IMR-90 (cell line): ENCODE measurements at regions not wholly inside any gene's neighbourhood (a gene's known extent, or its start where the extent isn't known, plus 50 kb on each side); places are given as distances from the start of the nearest gene placed in this dataset.

Experiments
- ATAC-seq: fragments of 200-7000 bp; cut with Tn5 transposase; 2 replicates; pipeline ENCODE4 v1.9.1; 2020; ENCODE audit warnings: low read depth, mild to moderate bottlenecking, moderate library complexity
- BruUV-seq: library from RNA; stranded (reverse); fragments of 400-500 nt; replicated peaks from 2 replicates; lab custom pipeline; 2021; lab: Mats Ljungman, UMichigan
- CTCF ChIA-PET: fragments of 300-600 bp; formaldehyde crosslinking; extraction: SDS; loops from one replicate; lab custom pipeline; 2021; ENCODE audit warnings: antibody characterized with exemption; lab: Yijun Ruan, JAX
- POLR2A ChIA-PET: fragments of 300-600 bp; sonication (Branson Sonifier 250); formaldehyde crosslinking; loops from one replicate; lab custom pipeline; 2022; ENCODE audit warnings: antibody characterized with exemption; ENCODE audit not compliant: unreplicated experiment; lab: Charles Lee
- DNase-seq: peaks from one replicate; pipeline ENCODE4 v3.0.0; 2013
- H2AFZ ChIP-seq: replicated peaks from 2 replicates; pipeline ENCODE3; 2013; ENCODE audit warnings: low read length, mild to moderate bottlenecking; ENCODE audit not compliant: poor library complexity
- H2AK5ac ChIP-seq: 2 replicates; pipeline ENCODE4 v1.6.1; 2013; ENCODE audit warnings: low read depth, low read length, inconsistent platforms
- H2AK9ac ChIP-seq: replicated peaks from 2 replicates; pipeline ENCODE3; 2013; ENCODE audit warnings: mild to moderate bottlenecking, low read depth, low read length, moderate library complexity; ENCODE audit not compliant: poor library complexity
- H2BK120ac ChIP-seq: 2 replicates; pipeline ENCODE4 v1.6.1; 2013; ENCODE audit warnings: low read depth, low read length, inconsistent platforms
- H2BK15ac ChIP-seq: 3 replicates; pipeline ENCODE4 v1.6.1; 2013; ENCODE audit warnings: low read depth, low read length, inconsistent platforms
- H2BK20ac ChIP-seq: 2 replicates; pipeline ENCODE4 v1.6.1; 2013; ENCODE audit warnings: low read depth, mild to moderate bottlenecking, inconsistent platforms, low read length, moderate library complexity
- H2BK5ac ChIP-seq: 2 replicates; pipeline ENCODE4 v1.6.1; 2013; ENCODE audit warnings: mild to moderate bottlenecking, low read depth, low read length, inconsistent platforms; ENCODE audit not compliant: poor library complexity, severe bottlenecking
- H3K14ac ChIP-seq: replicated peaks from 2 replicates; pipeline ENCODE4 v1.6.1; 2013; ENCODE audit warnings: low read depth, low read length, inconsistent platforms
- H3K18ac ChIP-seq: 2 replicates; pipeline ENCODE4 v1.6.1; 2013; ENCODE audit warnings: low read depth, low read length, control low read depth
- H3K23ac ChIP-seq: 2 replicates; pipeline ENCODE4 v1.6.1; 2013; ENCODE audit warnings: low read depth, low read length, inconsistent platforms
- H3K27ac ChIP-seq: 2 replicates; pipeline ENCODE4 v1.5.1; 2013; ENCODE audit warnings: mild to moderate bottlenecking, control low read depth, low read length; ENCODE audit not compliant: insufficient read depth
- H3K27me3 ChIP-seq: 2 replicates; pipeline ENCODE4 v1.6.1; 2013; ENCODE audit warnings: low read length; ENCODE audit not compliant: control insufficient read depth, insufficient read depth
- H3K36me3 ChIP-seq: 2 replicates; pipeline ENCODE4 v1.6.1; 2013; ENCODE audit warnings: low read length, mixed read lengths; ENCODE audit not compliant: control insufficient read depth, insufficient read depth
- H3K4ac ChIP-seq: 2 replicates; pipeline ENCODE4 v1.6.1; 2013; ENCODE audit warnings: low read depth, low read length, inconsistent platforms
- H3K4me1 ChIP-seq: 2 replicates; pipeline ENCODE4 v1.6.1; 2013; ENCODE audit warnings: low read length, mixed read lengths; ENCODE audit not compliant: control insufficient read depth, insufficient read depth
- H3K4me2 ChIP-seq: 2 replicates; pipeline ENCODE4 v1.6.1; 2013; ENCODE audit warnings: low read depth, mild to moderate bottlenecking, control low read depth, low read length, moderate library complexity
- H3K4me3 ChIP-seq: 2 replicates; pipeline ENCODE4 v1.5.1; 2013; ENCODE audit warnings: low read depth, mild to moderate bottlenecking, control low read depth, low read length, moderate library complexity; ENCODE audit not compliant: insufficient read depth
- H3K56ac ChIP-seq: 2 replicates; pipeline ENCODE4 v1.6.1; 2013; ENCODE audit warnings: low read length, inconsistent platforms; ENCODE audit not compliant: insufficient read depth; ENCODE audit errors: extremely low read depth
- H3K79me1 ChIP-seq, 2 experiments: 2 replicates each; pipeline ENCODE4 v1.6.1; 2013; ENCODE audit warnings: low read length in 2 of 2, inconsistent platforms in 1 of 2, low read depth in 1 of 2
- H3K9ac ChIP-seq: 2 replicates; pipeline ENCODE4 v1.6.1; 2013; ENCODE audit warnings: low read depth, low read length, control low read depth
- H3K9me1 ChIP-seq: 2 replicates; pipeline ENCODE4 v1.6.1; 2013; ENCODE audit warnings: low read length, inconsistent platforms; ENCODE audit not compliant: insufficient read depth
- H3K9me3 ChIP-seq: 2 replicates; pipeline ENCODE4 v1.6.1; 2013; ENCODE audit warnings: low read length; ENCODE audit not compliant: control insufficient read depth, insufficient read depth
- H4K20me1 ChIP-seq: 2 replicates; pipeline ENCODE4 v1.6.1; 2013; ENCODE audit warnings: low read length, inconsistent platforms; ENCODE audit not compliant: insufficient read depth
- H4K5ac ChIP-seq: 2 replicates; pipeline ENCODE4 v1.6.1; 2013; ENCODE audit warnings: mild to moderate bottlenecking, low read depth, low read length, control low read depth
- H4K8ac ChIP-seq, 2 experiments: 2 replicates each; pipeline ENCODE4 v1.6.1; 2013; ENCODE audit warnings: low read depth in 2 of 2, low read length in 2 of 2, control low read depth in 1 of 2, inconsistent platforms in 1 of 2
- H4K91ac ChIP-seq: 2 replicates; pipeline ENCODE4 v1.6.1; 2013; ENCODE audit warnings: low read depth, low read length, inconsistent platforms; ENCODE audit not compliant: insufficient read depth
- BHLHE40 ChIP-seq: fragments of 150-350 bp; IDR thresholded peaks from 2 replicates; pipeline ENCODE4 v1.6.1; 2016; ENCODE audit warnings: mild to moderate bottlenecking, low read depth, low read length
- CEBPB ChIP-seq: IDR thresholded peaks from 2 replicates; pipeline ENCODE4 v1.6.1; 2012; ENCODE audit warnings: low read depth, low read length, improper control_type of control experiment
- CHD1 ChIP-seq: IDR thresholded peaks from 2 replicates; pipeline ENCODE4 v1.6.1; 2012; ENCODE audit warnings: low read depth, low read length, improper control_type of control experiment
- CTCF ChIP-seq: conservative IDR thresholded peaks from 2 replicates; pipeline ENCODE4 v1.5.1; 2012; ENCODE audit warnings: mild to moderate bottlenecking, low read depth, low read length, improper control_type of control experiment
- ELK1 ChIP-seq: fragments of 150-350 bp; IDR thresholded peaks from 2 replicates; pipeline ENCODE4 v1.6.1; 2016; ENCODE audit warnings: low read depth, mild to moderate bottlenecking, low read length, moderate library complexity, borderline replicate concordance
- MAFK ChIP-seq: IDR thresholded peaks from 2 replicates; pipeline ENCODE4 v1.6.1; 2012; ENCODE audit warnings: low read depth, low read length, improper control_type of control experiment
- MAZ ChIP-seq: IDR thresholded peaks from 2 replicates; pipeline ENCODE4 v1.6.1; 2012; ENCODE audit warnings: low read depth, mild to moderate bottlenecking, low read length, improper control_type of control experiment, moderate library complexity, borderline replicate concordance
- NFE2L2 ChIP-seq: fragments of 150-350 bp; IDR thresholded peaks from 2 replicates; pipeline ENCODE4 v1.6.1; 2016; ENCODE audit warnings: low read depth, mild to moderate bottlenecking, low read length
- POLR2A ChIP-seq: IDR thresholded peaks from 2 replicates; pipeline ENCODE4 v1.6.1; 2012; ENCODE audit warnings: mild to moderate bottlenecking, low read depth, low read length
- RAD21 ChIP-seq: IDR thresholded peaks from 2 replicates; pipeline ENCODE4 v1.6.1; 2012; ENCODE audit warnings: low read length, improper control_type of control experiment
- RCOR1 ChIP-seq: IDR thresholded peaks from 2 replicates; pipeline ENCODE4 v1.6.1; 2012; ENCODE audit warnings: mild to moderate bottlenecking, low read length, improper control_type of control experiment; ENCODE audit not compliant: insufficient replicate concordance
- RFX5 ChIP-seq: IDR thresholded peaks from 2 replicates; pipeline ENCODE4 v1.8.0; 2012; ENCODE audit warnings: low read depth, mild to moderate bottlenecking, low read length, moderate library complexity
- SMC3 ChIP-seq: fragments of 150-350 bp; IDR thresholded peaks from 2 replicates; pipeline ENCODE4 v1.6.1; 2016; ENCODE audit warnings: low read depth, mild to moderate bottlenecking, antibody characterized with exemption, low read length, moderate library complexity
- WGBS, 2 experiments: methylation state at CpG; one replicate each; pipeline versions ENCODE4 v1.1.5 to v1.1.7; 2013; ENCODE audit warnings: missing lambda C conversion rate in 2 of 2; ENCODE audit not compliant: insufficient read length in 1 of 2; ENCODE audit errors: extremely low coverage in 2 of 2; 5-methylcytosine and 5-hydroxymethylcytosine counted together
- dilution Hi-C: fragments of 300-500 bp; cut with HindIII; formaldehyde crosslinking; loops from one replicate; pipeline ENCODE4 v1.14.3; 2018; ENCODE audit warnings: low sequenced_read_pairs; ENCODE audit not compliant: unreplicated experiment
- in situ Hi-C: fragments of 300-500 bp; cut with MboI; formaldehyde crosslinking; loops from 3 replicates; pipeline ENCODE4 v1.14.3; 2019; ENCODE audit warnings: low sequenced_read_pairs, inconsistent platforms, mixed read lengths
- intact Hi-C: fragments of 100-400 bp; cut with micrococcal nuclease; formaldehyde crosslinking; loops from 2 replicates; pipeline ENCODE4 v1.10.0; 2022

GRCh38 chr6:14889611-14890593, 356.0 kb upstream of the JARID2 start:
- in situ Hi-C loops (no loop called here), dilution Hi-C loops (no loop called here), intact Hi-C loops (no loop called here)
- Histone ChIP-seq H3K4me3 (no peak overlapping the region), H2AFZ (no peak overlapping the region), H2AK9ac (no peak overlapping the region), H3K4me2 (no peak overlapping the region), H2BK20ac (peak overlapping the region; percentile 32; the same call in 1 of the 2 replicates), H3K79me1 (no peaks in the 10 kb centered on the region), H2BK120ac (no peak overlapping the region), H3K36me3 (no peaks in the 10 kb centered on the region), H4K8ac (0 out of 4 replicates have a peak overlapping the region, but pooled peaks of 1 of the 2 experiments have one; percentile 21), H3K9me1 (peaks cover 4% of the 10 kb centered on the region), H3K27me3 (no peaks in the 10 kb centered on the region), H2BK15ac (0 out of 3 replicates have a peak overlapping the region, but pooled peaks have one; percentile 52), H2BK5ac (no peak overlapping the region), H3K23ac (no peak overlapping the region), H3K9me3 (peaks cover 2% of the 10 kb centered on the region), H3K27ac (no peak overlapping the region), H4K5ac (no peak overlapping the region), H4K91ac (no peak overlapping the region), H2AK5ac (0 out of 2 replicates have a peak overlapping the region, but pooled peaks have one; percentile 5), H3K18ac (no peak overlapping the region), H3K9ac (no peak overlapping the region), H4K20me1 (no peaks in the 10 kb centered on the region), H3K56ac (no peak overlapping the region), H3K4ac (no peak overlapping the region), H3K14ac (peak overlapping the region; percentile 52; the same call in 1 of the 2 replicates), H3K4me1 (peaks cover 3% of the 10 kb centered on the region)
- POLR2A ChIA-PET = no interaction called here
- no peak for TF ChIP-seq NFE2L2
- no peak for TF ChIP-seq MAZ
- no peak for TF ChIP-seq RAD21
- no peak for TF ChIP-seq SMC3
- TF ChIP-seq RCOR1 = no peak
- no peak for TF ChIP-seq RFX5
- TF ChIP-seq CEBPB = no peak
- no peak for TF ChIP-seq CHD1
- TF ChIP-seq ELK1 = no peak
- no peak for TF ChIP-seq MAFK
- no peak for TF ChIP-seq POLR2A
- no peak for TF ChIP-seq CTCF
- TF ChIP-seq BHLHE40 = no peak
- 100% methylated on average over 4 of the region's 17 CpGs; no CpG with 5 or more reads in 1 of the 2 experiments for WGBS, 2 experiments
- CTCF ChIA-PET = no interaction called here
- DNase-seq = no peak
- BruUV-seq = no TSS peak
- no peak for ATAC-seq
